NCI-H2196 (cell line): ENCODE measurements at regions not wholly inside any gene's neighbourhood (a gene's known extent, or its start where the extent isn't known, plus 50 kb on each side); places are given as distances from the start of the nearest gene placed in this dataset.
"Not testable (repeated sequence)": the region's sequence is repeated elsewhere in the genome, so short reads cannot be mapped to it uniquely, and the experiment has no call there.

Experiments used
- DNase-seq: peaks from one replicate; lab custom pipeline; 2025; ENCODE audit not compliant: unreplicated experiment; lab: John Stamatoyannopoulos, UW

DNA sequence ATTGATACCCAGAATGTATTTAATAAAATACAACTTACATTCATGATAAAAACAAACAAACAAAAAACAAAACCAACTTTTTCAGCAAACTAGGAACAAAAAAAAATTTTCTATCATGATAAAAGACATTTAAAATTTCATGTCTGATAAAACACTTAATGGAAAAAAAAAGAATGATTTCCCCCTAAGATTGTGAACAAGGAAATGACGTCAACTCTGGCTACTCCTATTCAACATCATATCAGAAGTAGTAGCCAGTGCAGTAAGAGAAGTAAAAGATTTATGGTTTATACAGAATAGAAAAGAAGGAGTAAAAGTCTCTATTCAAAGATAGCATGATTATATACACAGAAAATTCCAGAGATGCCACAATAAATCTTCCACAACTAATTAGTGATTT is 1306.6 kb downstream of the FSCB start:
- no peak for DNase-seq

DNA sequence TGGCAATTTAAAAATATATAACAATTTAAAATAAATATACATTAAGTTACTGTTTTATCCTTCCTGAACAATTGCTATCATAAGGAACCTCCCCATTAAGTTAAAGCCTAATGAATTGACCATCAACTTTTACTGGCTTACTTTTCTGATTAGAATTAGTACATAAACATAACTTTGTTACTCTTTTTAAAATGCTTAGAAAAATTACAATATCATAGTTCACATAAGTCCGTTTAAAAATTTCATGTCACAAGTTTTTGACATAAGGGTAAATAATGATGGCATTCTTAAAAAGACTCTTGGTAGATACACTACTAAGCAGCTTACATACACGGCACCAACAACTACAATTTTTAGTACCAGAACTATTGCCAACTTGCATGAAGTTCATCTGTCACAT is 1308.6 kb downstream of the FSCB start:
- no peak for DNase-seq

DNA sequence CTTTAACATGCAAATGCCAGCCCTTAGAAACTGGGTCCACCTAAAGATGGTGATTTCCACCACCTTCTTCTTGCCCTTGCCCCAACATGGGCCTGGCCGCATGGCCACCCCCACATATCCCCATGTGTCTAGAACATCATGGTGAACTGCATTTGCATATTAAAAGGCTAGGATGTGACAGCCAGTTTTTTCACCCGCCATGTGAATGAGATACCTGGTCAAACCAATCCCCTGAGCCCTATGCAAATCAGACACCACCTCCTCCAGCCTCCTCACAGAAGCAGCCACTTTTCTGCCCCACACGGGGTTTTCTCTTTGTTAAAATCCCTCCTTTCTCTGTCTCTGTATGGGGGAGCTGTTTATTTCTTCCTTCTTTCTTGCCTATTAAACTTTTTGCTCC is 1322.5 kb downstream of the FSCB start:
- DNase-seq, result no peak

DNA sequence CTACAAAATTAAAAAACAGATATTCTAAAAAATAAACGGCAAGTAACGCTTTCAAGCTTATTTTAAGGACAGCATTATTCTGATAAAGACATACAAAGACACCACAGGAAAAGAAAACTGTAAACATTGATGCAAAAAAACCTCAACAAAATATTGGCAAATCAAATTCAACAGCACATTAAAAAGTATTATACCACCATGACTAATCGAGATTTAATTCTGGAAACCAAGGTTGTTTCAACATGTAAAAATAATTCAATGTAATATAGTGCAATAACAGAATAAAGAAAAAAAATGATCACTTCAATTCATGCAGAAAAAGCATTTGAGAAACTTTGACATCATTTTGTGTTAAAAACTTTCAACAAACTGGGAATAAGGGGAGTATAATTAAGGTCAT is 1323.2 kb downstream of the FSCB start:
- no peak for DNase-seq

DNA sequence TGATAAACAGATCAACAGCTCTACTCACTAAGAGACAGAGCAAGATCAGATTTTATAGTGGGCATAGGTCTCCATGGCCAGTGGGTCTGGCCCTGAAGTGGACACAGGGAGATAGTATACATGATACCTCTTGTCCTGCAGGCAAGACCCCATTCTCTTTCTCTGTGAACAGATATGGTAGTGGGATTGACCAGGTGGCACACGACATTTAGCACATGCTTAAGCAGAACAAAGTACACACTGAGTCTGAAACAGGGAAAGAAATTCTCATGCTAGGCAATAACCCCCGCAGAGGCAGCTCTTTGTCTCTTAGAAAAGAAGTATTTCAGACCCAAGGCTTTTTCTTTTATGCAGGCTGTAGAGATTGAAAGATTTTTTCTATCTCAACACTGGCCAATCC is 1331.2 kb downstream of the FSCB start:
- DNase-seq, result no peak

DNA sequence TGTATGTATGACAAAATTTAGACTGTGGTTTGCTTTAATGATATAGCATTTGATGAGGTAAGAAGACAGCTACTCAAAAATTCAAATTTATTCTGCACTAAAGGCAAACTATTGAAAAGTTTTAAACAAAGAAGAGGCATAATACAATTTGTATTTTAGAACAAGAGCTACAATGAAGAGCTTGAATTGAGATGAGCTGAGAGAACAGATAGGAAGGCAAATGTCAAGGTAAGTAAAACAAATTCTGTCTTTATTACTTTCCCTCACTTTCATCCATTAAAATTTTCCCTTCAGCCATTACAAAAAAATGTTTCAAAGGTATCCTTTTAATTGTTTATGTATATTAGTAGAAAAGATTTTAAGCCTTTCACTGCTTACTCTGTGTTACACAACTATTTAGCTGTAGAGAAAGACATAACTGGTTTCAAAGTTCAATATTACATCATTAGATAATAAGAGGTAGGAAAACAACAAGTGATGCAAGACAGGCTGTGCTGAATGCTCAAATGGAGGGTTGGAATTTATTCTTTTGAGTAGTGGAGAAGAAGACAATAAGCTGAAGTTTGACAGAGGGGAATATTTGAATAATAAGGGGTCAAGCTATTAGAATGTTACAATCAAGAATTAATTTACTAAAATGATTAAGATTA is 1334.1 kb downstream of the FSCB start:
- no peak for DNase-seq

DNA sequence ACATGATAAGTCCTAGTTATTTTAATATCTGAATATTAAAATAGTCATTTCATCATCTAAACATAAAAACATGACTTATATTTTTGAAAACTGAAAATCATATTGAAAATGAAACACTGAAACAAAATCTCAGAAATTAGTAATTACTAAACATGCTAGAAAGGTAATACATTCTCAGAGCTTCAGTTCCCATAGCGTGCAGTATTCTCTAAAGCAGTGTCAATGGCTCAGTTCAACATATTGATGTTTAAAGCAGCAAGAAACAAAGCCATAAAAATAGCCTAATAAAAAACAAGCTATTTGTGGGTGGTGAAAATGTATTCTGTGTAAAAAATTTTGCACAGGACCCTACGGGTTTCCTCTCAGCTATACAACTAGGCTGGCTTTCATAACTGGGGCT is 1337.4 kb downstream of the FSCB start:
- DNase-seq, result no peak

DNA sequence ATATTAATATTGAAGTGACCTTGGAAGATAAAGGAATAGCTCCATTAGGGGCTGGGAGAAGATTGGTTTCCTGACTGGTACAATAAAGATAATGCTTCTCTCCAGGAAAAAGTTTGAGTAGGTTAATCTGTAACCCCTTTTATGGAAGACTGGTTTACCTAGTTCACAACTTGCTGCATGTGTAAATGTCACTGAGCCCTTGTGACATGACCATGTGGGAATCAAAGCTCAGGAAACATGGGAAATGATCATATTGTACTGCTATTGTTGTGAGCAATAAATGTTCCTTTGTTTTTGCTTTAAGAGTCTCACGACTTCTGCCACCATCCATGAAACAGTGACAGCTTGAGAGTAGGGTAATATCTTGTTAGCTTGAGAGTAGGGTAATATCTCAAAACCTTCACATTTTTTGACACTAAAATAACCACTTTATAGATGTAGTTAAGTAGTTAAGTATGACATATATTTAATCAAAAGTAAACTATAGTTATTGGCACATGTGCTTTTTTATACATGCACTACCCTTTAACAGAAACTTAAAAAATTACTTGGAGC is 1338.6 kb downstream of the FSCB start:
- no peak for DNase-seq

DNA sequence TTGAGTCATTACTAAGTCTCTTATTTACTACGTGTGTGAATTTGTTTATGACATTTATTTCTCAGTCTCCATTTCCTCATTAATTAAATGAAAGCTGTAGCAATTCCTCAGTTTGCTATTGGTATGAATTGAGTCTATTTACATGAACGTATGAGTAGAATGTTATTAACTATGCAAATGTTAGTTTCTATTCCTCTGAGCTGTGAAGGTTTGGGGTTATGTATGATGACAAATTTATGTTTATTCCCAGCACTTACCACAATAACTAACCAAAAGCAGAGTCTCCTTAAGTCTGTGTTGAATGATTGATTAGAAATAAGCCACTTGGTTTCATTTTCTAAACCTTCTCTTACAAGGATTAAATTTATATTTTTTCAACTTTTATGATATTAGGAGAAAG is 1340.9 kb downstream of the FSCB start:
- DNase-seq, result no peak

DNA sequence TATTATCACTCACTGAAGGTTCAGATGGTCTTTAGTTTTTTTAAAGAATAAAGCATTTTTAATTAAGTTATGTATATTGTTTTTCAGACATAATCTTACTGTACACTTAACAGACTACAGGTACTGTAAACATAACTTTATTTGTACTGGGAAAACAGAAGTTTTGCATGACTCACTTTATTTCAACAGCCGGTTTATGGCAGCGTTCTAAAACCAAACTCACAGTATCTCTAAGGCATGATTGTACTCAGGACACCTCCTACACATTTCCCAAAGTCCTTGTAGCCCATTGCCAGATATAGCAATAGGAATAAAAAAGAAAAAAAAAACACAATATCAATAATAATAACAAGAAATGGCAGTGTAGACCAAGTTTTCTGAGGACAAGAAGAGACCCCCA is 1341.4 kb downstream of the FSCB start:
- DNase-seq, result no peak

DNA sequence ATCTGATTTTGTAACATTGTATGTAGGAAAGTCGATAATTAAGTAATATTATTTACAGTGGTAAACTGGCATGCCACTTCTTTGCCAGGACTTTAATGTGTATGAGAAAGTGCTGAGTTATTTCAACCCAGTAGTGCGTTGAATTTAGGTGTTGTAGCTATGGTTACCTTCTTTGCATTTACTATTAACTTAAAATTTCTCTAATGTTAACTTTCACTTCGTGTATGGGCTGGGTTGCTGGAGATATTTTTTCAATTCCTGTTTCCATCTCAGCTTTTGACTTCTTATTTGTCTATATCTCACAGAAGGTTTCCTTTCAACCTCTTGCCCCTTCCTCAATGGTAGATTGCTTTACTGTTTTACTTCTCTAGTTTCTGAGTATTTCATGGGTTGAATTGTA is 1345.6 kb downstream of the FSCB start:
- DNase-seq, result no peak

DNA sequence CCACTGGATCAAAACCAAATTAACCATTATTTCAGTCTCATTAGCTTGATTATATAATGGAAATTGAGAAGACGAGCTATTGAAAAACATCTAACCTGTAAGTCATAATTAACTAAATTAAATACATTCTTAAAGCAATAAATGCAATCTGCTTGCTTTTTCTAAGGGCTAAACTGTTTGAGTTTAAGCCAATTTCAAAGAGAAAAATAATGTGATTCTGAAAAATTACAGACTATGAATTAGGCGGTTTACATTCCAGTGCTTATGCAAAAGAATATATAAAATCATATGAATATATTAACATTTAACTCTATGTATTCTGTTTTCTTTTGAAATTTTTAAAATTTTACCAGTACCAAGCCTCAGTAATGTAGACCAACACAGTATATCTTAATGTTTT is 1349.4 kb downstream of the FSCB start:
- DNase-seq, result no peak

DNA sequence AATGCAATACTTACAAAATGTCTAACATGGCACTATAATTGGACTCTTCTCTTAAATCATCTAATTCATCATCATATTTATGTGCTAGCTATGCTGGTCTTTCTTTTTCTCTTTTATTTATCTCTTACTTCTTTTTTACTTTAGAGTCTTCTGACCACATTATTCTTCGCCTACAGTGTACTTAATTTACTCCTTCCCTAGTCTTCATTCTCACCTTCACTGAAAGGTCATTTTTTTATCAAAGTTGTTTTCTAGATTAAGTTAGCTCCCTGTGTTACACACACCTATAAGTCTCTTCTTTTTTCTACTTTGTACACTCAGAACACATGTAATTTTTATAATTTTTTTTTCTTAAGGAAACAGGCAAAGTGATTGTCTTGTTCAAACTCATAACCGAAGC is 1351.2 kb downstream of the FSCB start:
- no peak for DNase-seq

DNA sequence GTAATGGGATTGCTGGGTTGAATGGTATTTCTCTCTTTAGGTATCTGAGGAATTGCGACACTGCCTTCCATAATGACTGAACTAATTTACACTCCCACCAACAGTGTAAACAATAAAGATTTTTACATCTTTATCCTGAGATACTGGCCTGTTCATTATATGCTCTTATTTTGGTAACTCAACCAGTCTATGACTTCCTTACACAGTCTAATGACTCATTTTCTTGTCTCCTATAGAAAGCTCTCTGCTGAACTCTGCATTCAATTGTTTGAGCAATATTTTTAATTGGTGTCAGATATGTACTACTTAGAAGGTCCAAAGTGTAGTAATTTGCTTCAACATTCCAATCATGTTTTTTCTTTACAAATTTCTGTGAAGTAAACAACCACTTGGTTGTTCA is 1351.8 kb downstream of the FSCB start:
- no peak for DNase-seq

DNA sequence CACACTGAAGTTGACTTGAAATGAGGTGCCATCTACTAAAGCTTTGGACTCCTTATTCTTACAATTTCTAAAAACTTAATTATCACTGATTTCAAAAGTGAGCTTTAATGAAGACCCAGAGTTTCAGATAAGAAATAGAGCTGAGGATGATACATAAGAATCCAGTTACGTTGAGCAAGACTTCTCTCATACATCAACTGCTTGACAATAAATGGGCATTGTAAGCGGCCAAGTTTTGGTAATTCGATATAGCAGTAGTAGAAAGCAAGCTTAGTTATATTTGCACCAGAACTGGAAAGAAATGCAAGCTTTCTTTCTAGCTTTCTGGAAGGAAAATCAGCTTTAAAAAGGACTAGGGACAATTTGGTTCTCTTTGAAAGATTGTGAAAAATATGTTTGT is 1359.6 kb downstream of the FSCB start:
- DNase-seq, result no peak

DNA sequence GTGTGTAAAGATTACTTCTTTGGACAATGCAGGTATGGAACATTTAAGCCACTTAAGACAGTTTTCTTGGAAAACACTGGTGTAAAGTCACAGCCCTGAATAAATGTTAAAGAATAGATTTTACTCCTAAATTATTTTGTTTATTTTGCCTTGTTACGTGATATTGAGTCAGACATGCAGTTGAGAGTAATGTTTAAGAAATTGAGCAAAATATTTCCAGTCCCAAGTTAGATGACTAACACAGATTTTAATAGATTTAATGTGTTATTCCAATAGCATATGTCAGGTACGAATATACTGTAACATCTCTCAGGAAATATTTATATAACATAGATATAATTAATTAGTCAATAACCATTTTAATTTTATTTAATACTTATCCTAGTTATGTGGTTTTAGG is 1361.7 kb downstream of the FSCB start:
- no peak for DNase-seq

DNA sequence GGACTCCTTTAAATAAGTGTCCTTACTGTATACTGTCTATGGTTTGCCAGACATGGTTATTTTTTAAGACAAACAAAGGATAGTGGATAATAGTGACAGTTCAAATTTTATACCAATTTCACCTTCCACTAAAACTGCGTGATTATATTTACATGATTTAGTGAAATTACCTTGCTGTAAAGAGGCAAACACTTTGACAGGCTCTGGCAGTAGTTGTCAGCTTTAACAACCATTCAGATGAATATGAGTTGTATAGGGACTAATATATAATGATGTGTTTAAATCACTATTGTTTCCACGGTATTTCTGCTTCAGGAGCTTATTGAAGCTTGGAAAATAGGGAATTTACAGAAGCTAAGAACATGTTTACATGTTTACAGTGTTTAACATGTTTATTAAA is 1364.0 kb downstream of the FSCB start:
- DNase-seq, result no peak

DNA sequence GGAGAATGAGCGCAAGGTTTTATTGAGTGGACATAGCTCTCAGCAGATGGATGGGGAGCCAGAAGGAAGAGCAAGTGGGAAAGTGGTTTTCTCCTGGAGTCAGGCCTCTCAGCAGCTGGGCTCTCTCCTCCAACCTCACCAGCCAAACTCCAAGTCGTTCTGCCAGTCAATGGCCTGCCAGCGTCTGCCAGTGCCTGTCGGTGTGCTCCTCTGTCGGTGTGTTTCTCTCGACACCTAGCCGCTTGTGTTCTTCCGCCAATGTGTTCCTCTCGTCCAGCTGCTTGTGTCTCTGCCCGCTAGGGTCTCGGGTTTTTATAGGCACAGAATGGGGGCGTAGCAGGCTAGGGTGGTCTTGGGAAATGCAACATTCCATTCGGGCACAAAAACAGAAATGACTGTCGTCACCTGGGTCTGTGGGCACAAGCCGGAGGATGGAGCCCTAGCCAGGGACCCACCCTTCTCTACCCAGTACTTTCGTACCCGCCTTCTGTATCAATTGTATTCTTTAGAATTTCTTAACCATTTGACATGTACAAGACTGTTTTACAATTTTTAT is 1365.4 kb downstream of the FSCB start:
- DNase-seq, result no peak

DNA sequence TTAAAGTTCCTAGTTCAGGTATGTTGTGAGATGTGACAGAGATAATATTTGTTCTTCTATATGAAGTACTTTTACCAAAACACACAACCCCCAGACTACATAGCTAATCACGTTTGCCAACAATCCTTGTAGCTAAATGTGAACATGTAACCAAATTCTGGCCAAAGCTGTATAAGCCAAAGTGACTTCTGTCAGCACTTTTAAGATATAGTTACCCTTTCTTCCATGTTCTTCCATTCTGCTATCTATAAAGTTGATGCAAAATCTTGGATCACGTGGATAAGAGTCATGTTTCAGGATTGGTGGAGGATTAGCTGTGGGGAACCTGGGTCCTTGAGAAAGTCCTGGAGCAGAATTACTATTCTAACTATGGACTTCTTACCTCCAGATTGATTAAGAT is 1366.6 kb downstream of the FSCB start:
- DNase-seq, result no peak

DNA sequence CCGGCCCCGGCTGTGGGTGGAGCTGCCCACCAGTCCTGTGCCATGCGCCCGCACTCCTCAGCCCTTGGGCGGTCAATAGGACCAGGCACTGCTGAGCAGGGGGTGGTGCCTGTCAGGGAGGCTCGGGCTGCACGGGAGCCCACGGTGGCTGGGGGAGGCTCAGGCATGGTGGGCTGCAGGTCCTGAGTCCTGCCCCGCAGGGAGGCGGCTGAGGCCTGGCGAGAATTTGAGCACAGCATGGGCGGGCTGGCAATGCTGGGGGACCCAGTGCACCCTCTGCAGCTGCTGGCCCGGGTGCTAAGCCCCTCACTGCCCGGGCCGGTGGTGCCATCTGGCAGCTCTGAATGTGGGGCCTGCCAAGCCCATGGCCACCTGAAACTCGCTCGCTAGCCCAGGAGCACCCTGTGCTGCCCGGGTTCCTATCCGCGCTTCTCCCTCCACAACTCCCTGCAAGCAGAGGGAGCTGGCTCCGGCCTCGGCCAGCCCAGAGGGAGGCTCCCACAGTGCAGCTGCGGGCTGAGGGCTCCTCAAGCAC is 1371.1 kb downstream of the FSCB start:
- no peak for DNase-seq

DNA sequence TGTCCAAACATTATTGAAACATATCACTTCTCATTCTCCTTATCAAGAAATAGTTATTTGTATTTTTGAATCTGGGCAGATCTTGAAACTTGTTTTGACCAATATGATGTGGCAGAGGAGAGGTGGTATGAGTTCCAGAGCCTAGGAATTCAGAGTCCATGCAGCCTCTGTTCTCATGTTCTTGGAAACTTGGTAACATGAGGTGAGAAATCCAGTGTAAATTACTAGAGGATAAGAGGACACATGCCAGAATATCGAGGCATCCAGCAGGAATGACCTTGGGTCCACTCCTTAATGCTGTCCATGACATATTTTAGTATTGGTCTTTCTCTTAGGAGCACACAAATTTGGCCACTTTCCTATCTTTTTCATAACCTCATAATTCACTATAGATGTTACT is 1374.6 kb downstream of the FSCB start:
- no peak for DNase-seq

DNA sequence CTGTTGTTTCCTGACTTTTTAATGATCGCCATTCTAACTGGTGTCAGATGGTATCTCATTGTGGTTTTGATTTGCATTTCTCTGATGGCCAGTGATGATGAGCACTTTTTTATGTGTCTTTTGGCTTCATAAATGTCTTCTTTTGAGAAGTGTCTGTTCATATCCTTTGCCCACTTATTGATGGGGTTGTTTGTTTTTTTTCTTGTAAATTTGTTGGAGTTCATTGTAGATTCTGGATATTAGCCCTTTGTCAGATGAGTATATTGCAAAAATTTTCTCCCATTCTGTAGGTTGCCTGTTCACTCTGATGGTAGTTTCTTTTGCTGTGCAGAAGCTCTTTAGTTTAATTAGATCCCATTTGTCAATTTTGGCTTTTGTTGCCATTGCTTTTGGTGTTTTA is 1378.7 kb downstream of the FSCB start:
- DNase-seq, result not testable (repeated sequence)

DNA sequence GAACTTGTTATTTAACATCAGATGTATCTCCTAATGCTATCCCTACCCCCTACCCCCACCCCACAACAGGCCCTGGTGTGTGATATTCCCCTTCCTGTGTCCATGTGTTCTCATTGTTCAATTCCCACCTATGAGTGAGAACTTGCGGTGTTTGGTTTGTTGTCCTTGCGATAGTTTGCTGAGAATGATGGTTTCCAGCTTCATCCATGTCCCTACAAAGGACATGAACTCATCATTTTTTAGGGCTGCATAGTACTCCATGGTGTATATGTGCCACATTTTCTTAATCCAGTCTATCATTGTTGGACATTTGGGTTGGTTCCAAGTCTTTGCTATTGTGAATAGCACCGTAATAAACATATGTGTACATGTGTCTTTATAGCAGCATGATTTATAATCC is 1379.2 kb downstream of the FSCB start:
- not testable (repeated sequence) for DNase-seq
